Omental fat pad (tissue), 3 donors: ENCODE measurements at regions not wholly inside any gene's neighbourhood (a gene's known extent, or its start where the extent isn't known, plus 50 kb on each side); places are given as distances from the start of the nearest gene placed in this dataset.

Experiments used
- ATAC-seq: fragments of 150-250 bp; one replicate; pipeline ENCODE4 v1.9.1; 2016; ENCODE audit warnings: mild to moderate bottlenecking, moderate library complexity; ENCODE audit not compliant: low FRiP score
- DNase-seq: peaks from one replicate; pipeline ENCODE4 v3.0.0-alpha.2; 2019; ENCODE audit warnings: low spot score
- CTCF ChIP-seq, 3 donors: fragments of 450-650 bp; IDR thresholded peaks; one replicate each; pipeline ENCODE4 v1.5.1; 2016 to 2017; ENCODE audit warnings: antibody characterized with exemption in 3 of 3, mild to moderate bottlenecking in 3 of 3, moderate library complexity in 2 of 3

DNA sequence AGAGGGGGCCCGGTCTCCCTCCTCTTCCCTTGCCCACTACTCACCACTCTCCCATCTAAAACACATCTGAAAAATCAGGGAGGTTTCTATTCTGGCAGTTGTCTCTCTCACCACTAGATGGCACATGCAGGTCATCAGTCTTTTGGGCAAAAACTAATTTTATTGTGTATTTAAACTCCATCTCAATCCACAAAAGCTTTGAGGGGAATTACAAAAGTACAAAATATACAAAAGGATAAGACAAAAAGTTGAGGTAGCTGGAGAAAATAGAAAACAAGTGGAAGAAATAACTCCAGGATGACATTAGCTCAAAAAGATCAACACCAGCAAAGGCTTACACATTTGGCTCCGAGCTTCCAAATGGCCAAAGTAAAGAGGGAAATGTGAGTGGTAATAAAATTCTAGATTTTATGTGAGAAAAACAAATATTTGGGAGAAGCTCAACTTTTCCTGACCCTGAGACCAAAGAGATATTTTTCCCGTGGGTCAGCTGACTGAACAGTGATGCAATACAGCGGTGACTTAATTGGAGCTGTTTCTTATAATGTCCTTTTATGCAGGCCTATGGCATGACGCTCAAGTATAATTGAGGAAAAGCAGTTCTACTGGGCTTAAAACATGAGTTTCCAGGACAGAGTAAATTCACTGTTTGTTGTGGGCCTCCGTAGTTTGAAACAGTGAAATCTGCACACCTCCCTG is 79.8 kb upstream of the CHD6 start:
- DNase-seq: no peak
- no peak for TF ChIP-seq CTCF (IDR thresholded peaks at IDR 0.05)
- ATAC-seq: no peak

- ATAC-seq (no peak), DNase-seq (no peak)
- no peak for TF ChIP-seq CTCF (IDR thresholded peaks at IDR 0.05)
These were observed 78.3 kb upstream of the CHD6 start for GRCh38 chr20:41696428-41696827.

GRCh38 chr20:41694796-41695195 is 76.6 kb upstream of the CHD6 start:
- no peak for TF ChIP-seq CTCF (IDR thresholded peaks at IDR 0.05)
- ATAC-seq: no peak
- DNase-seq: no peak

DNA sequence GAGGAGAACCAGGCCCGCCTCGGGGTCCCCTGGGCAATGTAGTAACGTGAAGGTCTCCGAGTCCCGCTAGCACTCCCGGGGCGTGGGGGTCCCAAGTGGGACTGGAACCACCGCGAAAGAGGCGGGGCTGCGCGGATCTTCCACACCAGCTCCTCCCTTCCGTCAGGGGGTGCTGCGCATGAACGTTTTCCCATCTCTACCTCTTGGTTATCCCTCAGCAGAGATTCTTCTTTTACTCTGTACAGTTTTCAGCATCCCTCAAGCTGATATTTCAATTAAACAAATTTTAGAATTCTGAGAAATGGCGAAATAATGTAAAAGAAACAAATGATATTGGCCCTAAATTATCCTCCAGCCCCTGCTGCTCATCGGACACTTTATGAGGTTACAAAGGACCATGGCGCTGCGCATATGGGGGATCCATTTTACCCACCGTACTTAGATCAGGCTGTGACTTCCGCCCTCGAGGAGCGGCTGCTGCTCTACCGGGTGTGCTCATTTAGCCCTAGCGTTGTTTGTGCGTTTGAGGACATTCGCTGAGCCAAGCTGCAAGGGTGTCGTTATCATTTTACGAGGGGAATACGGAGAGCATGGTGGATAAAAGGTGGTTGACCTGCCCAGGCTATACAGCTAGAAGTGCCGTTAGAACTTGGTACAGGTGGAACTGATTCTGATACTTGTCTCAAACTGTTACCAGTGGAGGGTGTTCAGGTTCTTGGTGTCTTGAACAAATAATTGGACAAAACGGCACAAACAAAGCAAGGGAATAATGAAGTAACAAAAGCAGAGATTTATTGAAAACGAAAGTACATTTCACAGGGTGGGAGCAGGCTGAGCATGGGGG is 75.2 kb upstream of the CHD6 start:
- ATAC-seq: peak; percentile 88
- no peak for TF ChIP-seq CTCF (IDR thresholded peaks at IDR 0.05)
- DNase-seq: peak; percentile 41

- ATAC-seq: peak; percentile 47
- no peak for TF ChIP-seq CTCF (IDR thresholded peaks at IDR 0.05)
- DNase-seq: peak; percentile 29
These were observed 74.4 kb upstream of the CHD6 start for GRCh38 chr20:41692479-41693135.

DNA sequence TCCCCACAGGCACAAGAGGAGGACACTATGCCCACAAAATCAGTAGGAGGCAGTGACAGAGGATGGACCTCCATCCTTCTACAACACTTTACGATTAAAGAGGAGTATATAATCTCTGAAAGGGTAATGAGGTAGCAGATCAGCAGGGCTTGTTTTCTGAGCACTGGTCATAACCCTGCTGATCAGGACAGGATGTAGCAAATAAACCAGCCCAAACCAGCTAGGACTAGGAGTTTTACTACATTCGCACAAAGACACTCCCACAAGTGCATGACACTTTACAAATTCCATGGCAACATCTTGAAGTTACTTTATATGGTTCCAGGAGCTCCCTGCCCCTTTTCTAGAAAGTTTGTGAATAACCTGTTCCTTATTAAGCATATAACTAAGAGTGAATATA is 73.3 kb upstream of the CHD6 start:
- DNase-seq: no peak
- no peak for ATAC-seq
- no peak for TF ChIP-seq CTCF (IDR thresholded peaks at IDR 0.05)
